Lower leg skin (tissue), 3 donors: ENCODE measurements at regions not wholly inside any gene's neighbourhood (a gene's known extent, or its start where the extent isn't known, plus 50 kb on each side); places are given as distances from the start of the nearest gene placed in this dataset.

Source experiments
- CTCF ChIP-seq, 3 donors: fragments of 450-650 bp; IDR thresholded peaks; one replicate each; pipeline ENCODE4 v1.5.1; 2016; ENCODE audit warnings: antibody characterized with exemption in 3 of 3, mild to moderate bottlenecking in 3 of 3, moderate library complexity in 2 of 3
- POLR2A ChIP-seq, 2 donors: fragments of 450-650 bp; IDR thresholded peaks; one replicate each; pipeline ENCODE4 v1.6.1; 2016 to 2017; ENCODE audit warnings: antibody characterized with exemption in 2 of 2, mild to moderate bottlenecking in 1 of 2, moderate library complexity in 1 of 2

- no peak for TF ChIP-seq POLR2A (IDR thresholded peaks at IDR 0.05)
- no peak for TF ChIP-seq CTCF (IDR thresholded peaks at IDR 0.05)
Observed at GRCh38 chr11:13141731-13142709, 132.9 kb downstream of the RASSF10 start.
